ENCODE measurements at regions not wholly inside any gene's neighbourhood (a gene's known extent, or its start where the extent isn't known, plus 50 kb on each side); places are given as distances from the start of the nearest gene placed in this dataset.
A peak's percentile ranks its signal among the peaks of the same experiment; 100 is the strongest.

DNA sequence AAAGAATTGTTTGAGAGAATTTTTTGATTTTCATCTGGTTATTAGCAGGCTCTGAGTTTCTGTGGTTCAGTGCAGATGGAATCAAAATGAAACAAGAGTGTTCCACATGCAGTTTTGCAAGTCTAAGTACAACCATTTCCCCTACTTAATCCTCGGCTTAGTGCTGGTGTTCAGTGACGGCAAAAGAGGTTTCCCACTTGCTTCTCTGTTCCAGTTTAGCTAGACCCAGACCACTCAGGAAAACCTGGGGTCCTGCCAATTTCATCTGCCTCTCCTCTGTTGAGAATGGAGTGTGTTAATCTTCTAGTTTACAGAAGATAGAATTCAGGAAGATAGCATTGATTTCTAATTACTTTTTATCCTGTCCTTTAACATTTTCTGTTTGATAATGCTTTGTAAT is 996.2 kb upstream of the FANCL start:
- no peak overlapping the region for H3K27ac ChIP-seq (replicated peaks)
- DNase-seq (ENCODE audit: low read depth in 1 of 2, low spot score in 1 of 2), result no peak
- TF ChIP-seq, protein P1, sequence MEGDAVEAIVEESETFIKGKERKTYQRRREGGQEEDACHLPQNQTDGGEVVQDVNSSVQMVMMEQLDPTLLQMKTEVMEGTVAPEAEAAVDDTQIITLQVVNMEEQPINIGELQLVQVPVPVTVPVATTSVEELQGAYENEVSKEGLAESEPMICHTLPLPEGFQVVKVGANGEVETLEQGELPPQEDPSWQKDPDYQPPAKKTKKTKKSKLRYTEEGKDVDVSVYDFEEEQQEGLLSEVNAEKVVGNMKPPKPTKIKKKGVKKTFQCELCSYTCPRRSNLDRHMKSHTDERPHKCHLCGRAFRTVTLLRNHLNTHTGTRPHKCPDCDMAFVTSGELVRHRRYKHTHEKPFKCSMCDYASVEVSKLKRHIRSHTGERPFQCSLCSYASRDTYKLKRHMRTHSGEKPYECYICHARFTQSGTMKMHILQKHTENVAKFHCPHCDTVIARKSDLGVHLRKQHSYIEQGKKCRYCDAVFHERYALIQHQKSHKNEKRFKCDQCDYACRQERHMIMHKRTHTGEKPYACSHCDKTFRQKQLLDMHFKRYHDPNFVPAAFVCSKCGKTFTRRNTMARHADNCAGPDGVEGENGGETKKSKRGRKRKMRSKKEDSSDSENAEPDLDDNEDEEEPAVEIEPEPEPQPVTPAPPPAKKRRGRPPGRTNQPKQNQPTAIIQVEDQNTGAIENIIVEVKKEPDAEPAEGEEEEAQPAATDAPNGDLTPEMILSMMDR (IDR thresholded peaks at IDR 0.05; ENCODE audit: insufficient read depth, low read length), result no peak
- TF ChIP-seq SPI1 (IDR thresholded peaks at IDR 0.05; ENCODE audit: borderline replicate concordance, low read depth) (no peak), POLR2AphosphoS5 (IDR thresholded peaks at IDR 0.05; ENCODE audit: low read depth) (no peak), GABPA (IDR thresholded peaks at IDR 0.05; ENCODE audit: low read depth) (no peak)
- TF ChIP-seq, protein P2, sequence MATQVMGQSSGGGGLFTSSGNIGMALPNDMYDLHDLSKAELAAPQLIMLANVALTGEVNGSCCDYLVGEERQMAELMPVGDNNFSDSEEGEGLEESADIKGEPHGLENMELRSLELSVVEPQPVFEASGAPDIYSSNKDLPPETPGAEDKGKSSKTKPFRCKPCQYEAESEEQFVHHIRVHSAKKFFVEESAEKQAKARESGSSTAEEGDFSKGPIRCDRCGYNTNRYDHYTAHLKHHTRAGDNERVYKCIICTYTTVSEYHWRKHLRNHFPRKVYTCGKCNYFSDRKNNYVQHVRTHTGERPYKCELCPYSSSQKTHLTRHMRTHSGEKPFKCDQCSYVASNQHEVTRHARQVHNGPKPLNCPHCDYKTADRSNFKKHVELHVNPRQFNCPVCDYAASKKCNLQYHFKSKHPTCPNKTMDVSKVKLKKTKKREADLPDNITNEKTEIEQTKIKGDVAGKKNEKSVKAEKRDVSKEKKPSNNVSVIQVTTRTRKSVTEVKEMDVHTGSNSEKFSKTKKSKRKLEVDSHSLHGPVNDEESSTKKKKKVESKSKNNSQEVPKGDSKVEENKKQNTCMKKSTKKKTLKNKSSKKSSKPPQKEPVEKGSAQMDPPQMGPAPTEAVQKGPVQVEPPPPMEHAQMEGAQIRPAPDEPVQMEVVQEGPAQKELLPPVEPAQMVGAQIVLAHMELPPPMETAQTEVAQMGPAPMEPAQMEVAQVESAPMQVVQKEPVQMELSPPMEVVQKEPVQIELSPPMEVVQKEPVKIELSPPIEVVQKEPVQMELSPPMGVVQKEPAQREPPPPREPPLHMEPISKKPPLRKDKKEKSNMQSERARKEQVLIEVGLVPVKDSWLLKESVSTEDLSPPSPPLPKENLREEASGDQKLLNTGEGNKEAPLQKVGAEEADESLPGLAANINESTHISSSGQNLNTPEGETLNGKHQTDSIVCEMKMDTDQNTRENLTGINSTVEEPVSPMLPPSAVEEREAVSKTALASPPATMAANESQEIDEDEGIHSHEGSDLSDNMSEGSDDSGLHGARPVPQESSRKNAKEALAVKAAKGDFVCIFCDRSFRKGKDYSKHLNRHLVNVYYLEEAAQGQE (IDR thresholded peaks at IDR 0.05; ENCODE audit: insufficient replicate concordance, low read depth), result no peak
- no peaks in the 10 kb centered on the region for H3K27me3 ChIP-seq (ENCODE audit: insufficient read depth, poor library complexity, severe bottlenecking)
- no peak overlapping the region for H3K4me3 ChIP-seq (replicated peaks; ENCODE audit: insufficient read depth, low read length)

DNA sequence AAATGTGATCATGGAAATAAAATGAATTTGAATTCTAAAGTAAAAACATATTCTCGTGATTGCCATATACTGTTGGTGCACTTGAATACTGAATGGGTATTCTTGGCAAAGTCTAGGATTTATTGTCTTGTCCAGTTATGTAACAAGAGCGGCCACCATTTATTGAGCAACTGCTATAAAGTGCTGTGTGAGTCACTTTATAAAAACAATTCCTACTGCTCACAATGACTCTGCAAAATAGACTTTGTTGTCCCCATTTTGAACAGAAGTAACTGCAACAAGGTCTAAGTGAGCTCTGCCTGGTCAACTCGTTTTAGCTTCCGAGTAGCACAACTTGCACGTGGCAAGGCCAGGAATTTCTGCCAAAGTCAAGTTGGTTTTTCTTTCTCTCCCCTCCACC is 995.6 kb upstream of the FANCL start:
- TF ChIP-seq POLR2AphosphoS5 (IDR thresholded peaks at IDR 0.05; ENCODE audit: low read depth) (no peak), SPI1 (IDR thresholded peaks at IDR 0.05; ENCODE audit: borderline replicate concordance, low read depth) (no peak), GABPA (IDR thresholded peaks at IDR 0.05; ENCODE audit: low read depth) (no peak)
- TF ChIP-seq, protein P2 (IDR thresholded peaks at IDR 0.05; ENCODE audit: insufficient replicate concordance, low read depth), result no peak
- TF ChIP-seq, protein P1 (IDR thresholded peaks at IDR 0.05; ENCODE audit: insufficient read depth, low read length), result no peak
- H3K27ac ChIP-seq (replicated peaks), result no peak overlapping the region
- no peak overlapping the region for H3K4me3 ChIP-seq (replicated peaks; ENCODE audit: insufficient read depth, low read length)
- DNase-seq (ENCODE audit: low read depth in 1 of 2, low spot score in 1 of 2), result peak in 1 of 2 experiments; percentile 10
- H3K27me3 ChIP-seq (ENCODE audit: insufficient read depth, poor library complexity, severe bottlenecking), result no peaks in the 10 kb centered on the region

DNA sequence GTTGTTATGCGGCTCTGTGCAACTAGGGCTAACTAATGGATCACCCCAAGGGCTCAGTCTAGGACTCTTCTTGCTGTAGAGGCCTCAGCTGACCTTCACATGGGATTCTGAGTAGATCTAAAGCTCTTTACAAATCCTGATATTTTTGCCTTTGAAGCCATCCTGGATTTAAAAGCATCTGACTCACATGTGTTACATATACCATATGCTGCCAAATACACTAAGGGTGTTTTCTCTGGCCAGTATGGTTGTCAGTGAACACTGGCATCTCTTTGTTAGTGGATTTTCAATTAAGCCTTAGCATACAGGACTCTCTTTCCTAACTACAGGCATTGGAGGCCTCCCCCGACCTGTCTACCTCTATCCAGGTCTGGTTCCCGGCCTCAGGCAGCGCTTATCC is 992.8 kb upstream of the FANCL start:
- H3K27ac ChIP-seq (replicated peaks), result no peak overlapping the region
- H3K27me3 ChIP-seq (ENCODE audit: insufficient read depth, poor library complexity, severe bottlenecking), result no peaks in the 10 kb centered on the region
- TF ChIP-seq, protein P2 (IDR thresholded peaks at IDR 0.05; ENCODE audit: insufficient replicate concordance, low read depth), result no peak
- TF ChIP-seq GABPA (IDR thresholded peaks at IDR 0.05; ENCODE audit: low read depth), result no peak
- TF ChIP-seq, protein P1 (IDR thresholded peaks at IDR 0.05; ENCODE audit: insufficient read depth, low read length), result no peak
- TF ChIP-seq POLR2AphosphoS5 (IDR thresholded peaks at IDR 0.05; ENCODE audit: low read depth), result no peak
- TF ChIP-seq SPI1 (IDR thresholded peaks at IDR 0.05; ENCODE audit: borderline replicate concordance, low read depth), result no peak
- H3K4me3 ChIP-seq (replicated peaks; ENCODE audit: insufficient read depth, low read length), result no peak overlapping the region
- no peak for DNase-seq (ENCODE audit: low read depth in 1 of 2, low spot score in 1 of 2)

Data from HL-60 (cell line).